HEK293T (cell line): ENCODE measurements at regions not wholly inside any gene's neighbourhood (a gene's known extent, or its start where the extent isn't known, plus 50 kb on each side); places are given as distances from the start of the nearest gene placed in this dataset.

ENCODE experiments used
- ARNT ChIP-seq: fragments of 450-650 bp; IDR thresholded peaks from 2 replicates; pipeline ENCODE4 v1.6.1; 2017; ENCODE audit warnings: mild to moderate bottlenecking
- CTBP1 ChIP-seq: fragments of 450-650 bp; IDR thresholded peaks from 2 replicates; pipeline ENCODE4 v1.6.1; 2016; ENCODE audit warnings: borderline replicate concordance
- FOXA1 ChIP-seq: fragments of 450-650 bp; IDR thresholded peaks from 2 replicates; pipeline ENCODE4 v1.6.1; 2016; ENCODE audit warnings: mild to moderate bottlenecking
- FOXK2 ChIP-seq: fragments of 450-650 bp; IDR thresholded peaks from 2 replicates; pipeline ENCODE4 v1.6.1; 2016; ENCODE audit warnings: mild to moderate bottlenecking
- FOXM1 ChIP-seq: fragments of 450-650 bp; IDR thresholded peaks from 2 replicates; pipeline ENCODE4 v1.6.1; 2017; ENCODE audit warnings: mild to moderate bottlenecking, borderline replicate concordance
- SP1 ChIP-seq: fragments of 450-650 bp; IDR thresholded peaks from 2 replicates; pipeline ENCODE4 v1.6.1; 2017
- SUZ12 ChIP-seq: fragments of 450-650 bp; IDR thresholded peaks from 2 replicates; pipeline ENCODE4 v1.6.1; 2016; ENCODE audit warnings: mild to moderate bottlenecking
- TARDBP ChIP-seq: fragments of 450-650 bp; IDR thresholded peaks from 2 replicates; pipeline ENCODE4 v1.6.1; 2016

DNA sequence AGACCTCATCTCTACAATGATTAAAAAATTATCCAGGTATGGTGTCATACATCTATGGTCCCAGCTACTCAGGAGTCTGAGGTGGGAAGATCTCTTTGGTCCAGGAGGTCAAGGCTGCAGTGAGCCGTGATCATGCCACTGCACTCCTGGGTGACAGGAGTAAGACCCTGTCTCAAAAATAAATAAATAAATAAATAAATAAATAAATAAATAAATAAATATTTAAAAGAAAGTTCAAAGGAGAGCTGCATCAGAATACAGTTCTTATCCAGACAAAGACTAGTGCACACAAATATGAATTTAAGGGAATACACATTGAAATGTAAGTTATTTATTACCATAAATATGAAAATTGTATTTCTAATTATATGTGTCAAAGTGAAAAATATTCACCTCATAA, 624.9 kb downstream of the SLITRK6 start:
- no peak for TF ChIP-seq SP1
- no peak for TF ChIP-seq FOXM1
- no peak for TF ChIP-seq FOXK2
- no peak for TF ChIP-seq ARNT
- no peak for TF ChIP-seq FOXA1
- TF ChIP-seq CTBP1, result no peak
- TF ChIP-seq SUZ12, result no peak
- TF ChIP-seq TARDBP, result no peak
